Progenitor cell of endocrine pancreas (in vitro differentiated cells): ENCODE measurements at regions not wholly inside any gene's neighbourhood (a gene's known extent, or its start where the extent isn't known, plus 50 kb on each side); places are given as distances from the start of the nearest gene placed in this dataset.
"Not testable (repeated sequence)": the region's sequence is repeated elsewhere in the genome, so short reads cannot be mapped to it uniquely, and the experiment has no call there.

Experiments used
- DNase-seq: peaks from one replicate; pipeline ENCODE4 v3.0.0; 2021; ENCODE audit warnings: low spot score; ENCODE audit not compliant: unreplicated experiment
- H3K27ac Mint-ChIP-seq: 2 replicates; pipeline ENCODE4 v1.8.0; 2021; ENCODE audit warnings: mild to moderate bottlenecking, moderate library complexity, mixed read lengths
- H3K27me3 Mint-ChIP-seq: 2 replicates; pipeline ENCODE4 v1.8.0; 2021; ENCODE audit warnings: mixed read lengths
- H3K36me3 Mint-ChIP-seq: 2 replicates; pipeline ENCODE4 v1.8.0; 2022; ENCODE audit warnings: mixed read lengths; ENCODE audit not compliant: insufficient read depth
- H3K4me1 Mint-ChIP-seq: 2 replicates; pipeline ENCODE4 v1.8.0; 2021; ENCODE audit warnings: low read depth, mixed read lengths
- H3K4me3 Mint-ChIP-seq: 2 replicates; pipeline ENCODE4 v1.8.0; 2021; ENCODE audit warnings: low read depth, mild to moderate bottlenecking, moderate library complexity, mixed read lengths
- H3K9me3 Mint-ChIP-seq: 2 replicates; pipeline ENCODE4 v1.8.0; 2021; ENCODE audit warnings: low read depth, mixed read lengths
- CTCF ChIP-seq: fragments of 200-600 bp; sonication (generic); IDR thresholded peaks from one replicate; pipeline ENCODE4 v1.5.0; 2021; ENCODE audit warnings: antibody characterized with exemption, mild to moderate bottlenecking; ENCODE audit not compliant: unreplicated experiment

- H3K9me3 Mint-ChIP-seq, result peaks cover 5% of the 10 kb centered on the region
- H3K27ac Mint-ChIP-seq, result no peak overlapping the region
- no peaks in the 10 kb centered on the region for H3K27me3 Mint-ChIP-seq
- no peak for TF ChIP-seq CTCF
- DNase-seq, result no peak
- H3K36me3 Mint-ChIP-seq, result no peaks in the 10 kb centered on the region
- no peak overlapping the region for H3K4me3 Mint-ChIP-seq
- H3K4me1 Mint-ChIP-seq, result no peaks in the 10 kb centered on the region
Measured at GRCh38 chr7:136424058-136424457, 444.4 kb upstream of the CHRM2 start.

- H3K4me1 Mint-ChIP-seq, H3K36me3 Mint-ChIP-seq, H3K9me3 Mint-ChIP-seq, H3K27ac Mint-ChIP-seq, H3K27me3 Mint-ChIP-seq, DNase-seq: not testable (repeated sequence)
- peak overlapping the region; percentile 40 for H3K4me3 Mint-ChIP-seq
Measured at GRCh38 chr7:136419740-136420139, 442.6 kb upstream of the MTPN start.

- Mint-ChIP-seq H3K4me3 (no peak overlapping the region), H3K27ac (no peak overlapping the region), H3K36me3 (no peaks in the 10 kb centered on the region), H3K4me1 (no peaks in the 10 kb centered on the region), H3K9me3 (no peaks in the 10 kb centered on the region), H3K27me3 (no peaks in the 10 kb centered on the region)
- TF ChIP-seq CTCF, result no peak
- DNase-seq, result no peak
Measured at GRCh38 chr7:136412952-136413351, 435.8 kb upstream of the MTPN start.

- Mint-ChIP-seq H3K4me3 (peak overlapping the region; percentile 77), H3K27ac (no peak overlapping the region), H3K27me3 (no peaks in the 10 kb centered on the region), H3K9me3 (no peaks in the 10 kb centered on the region), H3K4me1 (no peaks in the 10 kb centered on the region), H3K36me3 (no peaks in the 10 kb centered on the region)
- peak; percentile 82 for TF ChIP-seq CTCF
- DNase-seq, result peak; percentile 29
Measured at GRCh38 chr7:136405931-136406777, 429.0 kb upstream of the MTPN start.

GRCh38 chr7:136403591-136403990 is 426.4 kb upstream of the MTPN start:
- Mint-ChIP-seq H3K36me3 (no peaks in the 10 kb centered on the region), H3K27ac (no peak overlapping the region), H3K4me1 (no peaks in the 10 kb centered on the region), H3K4me3 (no peak overlapping the region), H3K9me3 (no peaks in the 10 kb centered on the region), H3K27me3 (no peaks in the 10 kb centered on the region)
- no peak for DNase-seq
- TF ChIP-seq CTCF, result no peak

- Mint-ChIP-seq H3K27ac (no peak overlapping the region), H3K27me3 (no peaks in the 10 kb centered on the region), H3K4me3 (no peak overlapping the region), H3K36me3 (no peaks in the 10 kb centered on the region), H3K9me3 (no peaks in the 10 kb centered on the region), H3K4me1 (no peaks in the 10 kb centered on the region)
- no peak for DNase-seq
- TF ChIP-seq CTCF, result no peak
Measured at GRCh38 chr7:136400877-136401276, 423.7 kb upstream of the MTPN start.
